Coronary artery (tissue), 2 donors: ENCODE measurements at regions not wholly inside any gene's neighbourhood (a gene's known extent, or its start where the extent isn't known, plus 50 kb on each side); places are given as distances from the start of the nearest gene placed in this dataset.

Experiments
- DNase-seq: peaks from one replicate; pipeline ENCODE4 v3.0.0-alpha.2; 2017; ENCODE audit warnings: low spot score
- H3K27ac ChIP-seq, 2 donors: fragments of 200-600 bp; sonication (generic); one replicate each; pipeline ENCODE4 v1.5.1; 2016 to 2019
- H3K4me3 ChIP-seq: fragments of 200-600 bp; sonication (generic); 2 replicates; pipeline ENCODE4 v1.5.1; 2016; ENCODE audit warnings: mild to moderate bottlenecking, moderate library complexity
- TF ChIP-seq, protein P1 (sequence below): fragments of 200-600 bp; sonication (generic); IDR thresholded peaks from one replicate; pipeline ENCODE4 v1.5.1; 2019; ENCODE audit warnings: antibody characterized with exemption

DNA sequence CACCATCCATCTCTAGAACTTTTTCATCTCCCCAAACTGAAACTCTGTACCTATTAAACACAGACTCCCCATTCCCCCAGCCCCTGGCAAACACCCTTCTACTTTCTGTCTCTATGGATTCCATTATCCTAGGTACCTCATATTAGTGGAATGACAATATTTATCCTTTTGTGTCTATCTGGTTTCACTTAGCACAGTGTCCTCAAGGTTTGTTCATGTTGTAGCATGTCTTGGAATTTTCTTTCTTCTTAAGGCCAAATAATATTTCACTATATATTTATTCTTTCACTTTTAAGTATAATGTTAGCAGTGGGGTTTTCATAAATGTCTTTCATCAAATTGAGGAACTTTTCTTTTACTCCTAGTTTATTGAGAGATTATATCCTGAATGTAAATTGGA is 56.8 kb upstream of the DSP start:
- TF ChIP-seq, protein P1, sequence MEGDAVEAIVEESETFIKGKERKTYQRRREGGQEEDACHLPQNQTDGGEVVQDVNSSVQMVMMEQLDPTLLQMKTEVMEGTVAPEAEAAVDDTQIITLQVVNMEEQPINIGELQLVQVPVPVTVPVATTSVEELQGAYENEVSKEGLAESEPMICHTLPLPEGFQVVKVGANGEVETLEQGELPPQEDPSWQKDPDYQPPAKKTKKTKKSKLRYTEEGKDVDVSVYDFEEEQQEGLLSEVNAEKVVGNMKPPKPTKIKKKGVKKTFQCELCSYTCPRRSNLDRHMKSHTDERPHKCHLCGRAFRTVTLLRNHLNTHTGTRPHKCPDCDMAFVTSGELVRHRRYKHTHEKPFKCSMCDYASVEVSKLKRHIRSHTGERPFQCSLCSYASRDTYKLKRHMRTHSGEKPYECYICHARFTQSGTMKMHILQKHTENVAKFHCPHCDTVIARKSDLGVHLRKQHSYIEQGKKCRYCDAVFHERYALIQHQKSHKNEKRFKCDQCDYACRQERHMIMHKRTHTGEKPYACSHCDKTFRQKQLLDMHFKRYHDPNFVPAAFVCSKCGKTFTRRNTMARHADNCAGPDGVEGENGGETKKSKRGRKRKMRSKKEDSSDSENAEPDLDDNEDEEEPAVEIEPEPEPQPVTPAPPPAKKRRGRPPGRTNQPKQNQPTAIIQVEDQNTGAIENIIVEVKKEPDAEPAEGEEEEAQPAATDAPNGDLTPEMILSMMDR: no peak
- H3K27ac ChIP-seq: no peak overlapping the region
- no peak for DNase-seq
- no peak overlapping the region for H3K4me3 ChIP-seq

DNA sequence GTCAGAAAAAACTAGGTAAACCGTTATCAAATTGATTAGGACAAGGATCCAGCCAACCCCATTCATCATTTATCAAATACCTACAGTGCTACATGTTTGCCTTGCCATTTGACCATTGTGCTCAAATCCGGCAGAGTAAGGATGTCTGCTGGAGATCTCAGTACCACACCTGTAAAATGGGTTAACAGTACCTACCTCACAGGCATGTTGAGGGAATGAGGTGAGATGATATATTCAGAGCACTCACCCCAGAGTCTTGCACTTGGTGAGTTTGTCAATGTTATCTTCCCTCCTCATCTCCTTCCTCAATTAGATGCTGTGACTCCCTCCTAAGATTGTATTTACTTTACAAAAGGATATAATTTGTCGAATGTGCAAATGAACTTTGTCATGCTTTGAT is 54.5 kb upstream of the DSP start:
- TF ChIP-seq, protein P1: no peak
- DNase-seq: no peak
- Histone ChIP-seq H3K4me3 (no peak overlapping the region), H3K27ac (no peak overlapping the region)

GRCh38 chr6:7488494-7488893 is 53.0 kb upstream of the DSP start:
- H3K27ac ChIP-seq: no peak overlapping the region
- no peak for DNase-seq
- no peak overlapping the region for H3K4me3 ChIP-seq
- TF ChIP-seq, protein P1: no peak

- TF ChIP-seq, protein P1: no peak
- Histone ChIP-seq H3K27ac (no peak overlapping the region), H3K4me3 (no peak overlapping the region)
- no peak for DNase-seq
Measured at GRCh38 chr6:7489376-7489775, 52.1 kb upstream of the DSP start.
